Lower lobe of right lung (tissue), 2 donors: ENCODE measurements at regions not wholly inside any gene's neighbourhood (a gene's known extent, or its start where the extent isn't known, plus 50 kb on each side); places are given as distances from the start of the nearest gene placed in this dataset.

Experiments used
- ATAC-seq, 2 donors: fragments of 200-7000 bp; cut with Tn5 transposase; one replicate each; pipeline ENCODE4 v1.9.1; 2020 to 2022; ENCODE audit warnings: mild to moderate bottlenecking in 2 of 2, moderate library complexity in 2 of 2
- DNase-seq: peaks from one replicate; pipeline ENCODE4 v3.0.0-alpha.2; 2020
- H3K27ac ChIP-seq: fragments of 200-600 bp; one replicate; pipeline ENCODE4 v1.8.0; 2022
- H3K27me3 ChIP-seq: fragments of 200-600 bp; one replicate; pipeline ENCODE4 v1.8.0; 2022; ENCODE audit warnings: low read depth
- H3K36me3 ChIP-seq: fragments of 200-600 bp; one replicate; pipeline ENCODE4 v1.8.0; 2022; ENCODE audit warnings: mild to moderate bottlenecking
- H3K4me1 ChIP-seq: fragments of 200-600 bp; one replicate; pipeline ENCODE4 v1.8.0; 2022
- H3K4me3 ChIP-seq: fragments of 200-600 bp; one replicate; pipeline ENCODE4 v1.8.0; 2022; ENCODE audit warnings: mild to moderate bottlenecking
- H3K9me3 ChIP-seq: fragments of 200-600 bp; one replicate; pipeline ENCODE4 v1.8.0; 2022
- CTCF ChIP-seq: fragments of 200-600 bp; IDR thresholded peaks from one replicate; pipeline ENCODE4 v1.8.0; 2022; ENCODE audit warnings: antibody characterized with exemption, mild to moderate bottlenecking
- intact Hi-C: fragments of 100-400 bp; cut with DNase I; formaldehyde crosslinking; loops from one replicate; pipeline ENCODE4 v1.11.0; 2022
- donor health status: DM: no; HTN: yes; CAD: no; lungs with severe emphysema.

GRCh38 chr1:243945727-243946126, 95.7 kb upstream of the AKT3 start:
- ATAC-seq, result no peak
- Histone ChIP-seq H3K4me3 (no peak overlapping the region), H3K9me3 (no peaks in the 10 kb centered on the region)

GRCh38 chr1:243944429-243945160, 94.6 kb upstream of the AKT3 start:
- DNase-seq (no peak), ATAC-seq (no peak)
- Histone ChIP-seq H3K4me3 (no peak overlapping the region), H3K4me1 (no peaks in the 10 kb centered on the region), H3K27me3 (peaks cover 5% of the 10 kb centered on the region), H3K9me3 (no peaks in the 10 kb centered on the region), H3K27ac (no peak overlapping the region), H3K36me3 (no peaks in the 10 kb centered on the region)
- TF ChIP-seq CTCF, result no peak
- intact Hi-C loops, result no loop called here

More at GRCh38 chr1:243945727-243946126, 95.7 kb upstream of the AKT3 start:
- peaks cover 5% of the 10 kb centered on the region for H3K27me3 ChIP-seq
- TF ChIP-seq CTCF, result no peak
- intact Hi-C loops, result no loop called here
- DNase-seq, result no peak
- H3K4me1 ChIP-seq, result no peaks in the 10 kb centered on the region
- no peak overlapping the region for H3K27ac ChIP-seq
- no peaks in the 10 kb centered on the region for H3K36me3 ChIP-seq

GRCh38 chr1:243943671-243944428, 93.8 kb upstream of the AKT3 start:
- ATAC-seq (no peak), DNase-seq (no peak)
- H3K4me3 ChIP-seq, result no peak overlapping the region
- no peaks in the 10 kb centered on the region for H3K9me3 ChIP-seq
- no peaks in the 10 kb centered on the region for H3K36me3 ChIP-seq
- H3K27ac ChIP-seq, result no peak overlapping the region
- TF ChIP-seq CTCF, result no peak
- intact Hi-C loops, result no loop called here
- no peaks in the 10 kb centered on the region for H3K4me1 ChIP-seq
- peaks cover 5% of the 10 kb centered on the region for H3K27me3 ChIP-seq

GRCh38 chr1:243942196-243943150, 92.4 kb upstream of the AKT3 start:
- Histone ChIP-seq H3K36me3 (no peaks in the 10 kb centered on the region), H3K4me3 (no peak overlapping the region), H3K9me3 (no peaks in the 10 kb centered on the region), H3K27me3 (peaks cover 5% of the 10 kb centered on the region), H3K27ac (no peak overlapping the region), H3K4me1 (no peaks in the 10 kb centered on the region)
- DNase-seq (no peak), ATAC-seq (no peak)
- intact Hi-C loops, result no loop called here
- TF ChIP-seq CTCF, result no peak

GRCh38 chr1:243940451-243940850, 90.4 kb upstream of the AKT3 start:
- intact Hi-C loops, result no loop called here
- no peaks in the 10 kb centered on the region for H3K9me3 ChIP-seq
- no peaks in the 10 kb centered on the region for H3K36me3 ChIP-seq
- no peak for ATAC-seq
- H3K4me3 ChIP-seq, result no peak overlapping the region
- H3K27ac ChIP-seq, result no peak overlapping the region
- no peaks in the 10 kb centered on the region for H3K4me1 ChIP-seq
- DNase-seq, result no peak
- peaks cover 5% of the 10 kb centered on the region for H3K27me3 ChIP-seq
- TF ChIP-seq CTCF, result no peak
